DOHH2 (cell line): ENCODE measurements at regions not wholly inside any gene's neighbourhood (a gene's known extent, or its start where the extent isn't known, plus 50 kb on each side); places are given as distances from the start of the nearest gene placed in this dataset.

Source experiments
- EZH2phosphoT487 ChIP-seq: fragments of 200-600 bp; sonication (generic); IDR thresholded peaks from 2 replicates; pipeline ENCODE4 v1.6.1; 2017; ENCODE audit warnings: borderline replicate concordance, mild to moderate bottlenecking, antibody characterized with exemption, low read length, moderate library complexity, mixed read lengths
- TF ChIP-seq, protein P1 (sequence below): fragments of 200-600 bp; sonication (generic); IDR thresholded peaks from one replicate; pipeline ENCODE4 v1.5.1; 2014; ENCODE audit warnings: antibody characterized with exemption, mild to moderate bottlenecking, low read depth, low read length; ENCODE audit not compliant: poor library complexity, severe bottlenecking

- TF ChIP-seq, protein P1, sequence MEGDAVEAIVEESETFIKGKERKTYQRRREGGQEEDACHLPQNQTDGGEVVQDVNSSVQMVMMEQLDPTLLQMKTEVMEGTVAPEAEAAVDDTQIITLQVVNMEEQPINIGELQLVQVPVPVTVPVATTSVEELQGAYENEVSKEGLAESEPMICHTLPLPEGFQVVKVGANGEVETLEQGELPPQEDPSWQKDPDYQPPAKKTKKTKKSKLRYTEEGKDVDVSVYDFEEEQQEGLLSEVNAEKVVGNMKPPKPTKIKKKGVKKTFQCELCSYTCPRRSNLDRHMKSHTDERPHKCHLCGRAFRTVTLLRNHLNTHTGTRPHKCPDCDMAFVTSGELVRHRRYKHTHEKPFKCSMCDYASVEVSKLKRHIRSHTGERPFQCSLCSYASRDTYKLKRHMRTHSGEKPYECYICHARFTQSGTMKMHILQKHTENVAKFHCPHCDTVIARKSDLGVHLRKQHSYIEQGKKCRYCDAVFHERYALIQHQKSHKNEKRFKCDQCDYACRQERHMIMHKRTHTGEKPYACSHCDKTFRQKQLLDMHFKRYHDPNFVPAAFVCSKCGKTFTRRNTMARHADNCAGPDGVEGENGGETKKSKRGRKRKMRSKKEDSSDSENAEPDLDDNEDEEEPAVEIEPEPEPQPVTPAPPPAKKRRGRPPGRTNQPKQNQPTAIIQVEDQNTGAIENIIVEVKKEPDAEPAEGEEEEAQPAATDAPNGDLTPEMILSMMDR, result no peak
- TF ChIP-seq EZH2phosphoT487, result no peak
Observed at GRCh38 chr20:21028921-21029320, 77.2 kb downstream of the LINC00237 start.
